HT-29 (cell line): ENCODE measurements at regions not wholly inside any gene's neighbourhood (a gene's known extent, or its start where the extent isn't known, plus 50 kb on each side); places are given as distances from the start of the nearest gene placed in this dataset.

Experiments
- DNase-seq: peaks from one replicate; pipeline ENCODE4 v3.0.0-alpha.2; 2015; ENCODE audit warnings: low spot score

GRCh38 chr6:44676246-44676790 is 288.8 kb downstream of the CDC5L start:
- DNase-seq = no peak

- no peak for DNase-seq
Observed at GRCh38 chr6:44676826-44677433, 289.4 kb downstream of the CDC5L start.

- DNase-seq = no peak
Observed at GRCh38 chr6:44678252-44678935, 290.9 kb downstream of the CDC5L start.

GRCh38 chr6:44679438-44680201 is 292.1 kb downstream of the CDC5L start:
- no peak for DNase-seq

GRCh38 chr6:44680202-44680720 is 292.8 kb downstream of the CDC5L start:
- DNase-seq = no peak

GRCh38 chr6:44681761-44682160 is 294.3 kb downstream of the CDC5L start:
- DNase-seq = no peak

- DNase-seq = no peak
Observed at GRCh38 chr6:44682280-44682679, 294.8 kb downstream of the CDC5L start.

- no peak for DNase-seq
Observed at GRCh38 chr6:44682987-44683779, 295.7 kb downstream of the CDC5L start.

GRCh38 chr6:44685213-44685612 is 297.7 kb downstream of the CDC5L start:
- no peak for DNase-seq

GRCh38 chr6:44696099-44696498 is 308.6 kb downstream of the CDC5L start:
- no peak for DNase-seq

GRCh38 chr6:44696686-44697085 is 309.2 kb downstream of the CDC5L start:
- no peak for DNase-seq

- DNase-seq = no peak
Observed at GRCh38 chr6:44697327-44697726, 309.8 kb downstream of the CDC5L start.

GRCh38 chr6:44698602-44699001 is 311.1 kb downstream of the CDC5L start:
- DNase-seq = no peak

- no peak for DNase-seq
Observed at GRCh38 chr6:44699082-44699481, 311.6 kb downstream of the CDC5L start.

GRCh38 chr6:44699851-44700250 is 312.3 kb downstream of the CDC5L start:
- no peak for DNase-seq

GRCh38 chr6:44700422-44700821 is 312.9 kb downstream of the CDC5L start:
- no peak for DNase-seq

- peak; percentile 12 for DNase-seq
Observed at GRCh38 chr6:44701038-44701636, 313.6 kb downstream of the CDC5L start.

- no peak for DNase-seq
Observed at GRCh38 chr6:44701637-44702101, 314.2 kb downstream of the CDC5L start.

GRCh38 chr6:44702292-44702691 is 314.8 kb downstream of the CDC5L start:
- DNase-seq = no peak

- DNase-seq = no peak
Observed at GRCh38 chr6:44704240-44705150, 317.0 kb downstream of the CDC5L start.
